Heart right ventricle (tissue), 16 donors: ENCODE measurements at regions not wholly inside any gene's neighbourhood (a gene's known extent, or its start where the extent isn't known, plus 50 kb on each side); places are given as distances from the start of the nearest gene placed in this dataset.
"Not testable (repeated sequence)": the region's sequence is repeated elsewhere in the genome, so short reads cannot be mapped to it uniquely, and the experiment has no call there.

Experiments
- ATAC-seq, 8 donors: fragments of 200-7000 bp; cut with Tn5 transposase; one replicate each; pipeline ENCODE4 v1.9.1; 2020; ENCODE audit warnings: mild to moderate bottlenecking in 8 of 8, moderate library complexity in 8 of 8, moderate number of reproducible peaks in 1 of 8
- DNase-seq, 2 donors: peaks; one replicate each; pipeline ENCODE4 v3.0.0-alpha.2; 2020
- H3K27ac ChIP-seq, 10 donors: fragments of 200-600 bp; sonication (generic) in 2 of 10; one replicate each; pipeline versions ENCODE4 v1.5.0 to v1.8.0; 2020 to 2022; ENCODE audit warnings: mild to moderate bottlenecking in 3 of 10
- H3K27me3 ChIP-seq, 7 donors: fragments of 200-600 bp; one replicate each; pipeline ENCODE4 v1.8.0; 2021 to 2022; ENCODE audit warnings: mild to moderate bottlenecking in 2 of 7
- H3K36me3 ChIP-seq, 9 donors: fragments of 200-600 bp; sonication (generic) in 1 of 9; one replicate each; pipeline versions ENCODE4 v1.5.0 to v1.8.0; 2020 to 2022; ENCODE audit warnings: mild to moderate bottlenecking in 2 of 9
- H3K4me1 ChIP-seq, 9 donors: fragments of 200-600 bp; sonication (generic) in 1 of 9; one replicate each; pipeline versions ENCODE4 v1.5.0 to v1.8.0; 2020 to 2022; ENCODE audit warnings: mild to moderate bottlenecking in 4 of 9
- H3K4me3 ChIP-seq, 10 donors: fragments of 200-600 bp; sonication (generic) in 2 of 10; one replicate each; pipeline versions ENCODE4 v1.5.0 to v1.8.0; 2020 to 2022; ENCODE audit warnings: mild to moderate bottlenecking in 7 of 10, moderate library complexity in 2 of 10
- H3K9me3 ChIP-seq, 11 donors: fragments of 200-600 bp in 10 of 11; sonication (generic) in 2 of 11; one replicate each; pipeline versions ENCODE4 v1.5.0 to v1.8.0; 2013 to 2022; ENCODE audit warnings: mild to moderate bottlenecking in 2 of 11, control low read depth in 1 of 11, moderate library complexity in 1 of 11
- WGBS, 2 donors: extraction: QIAGEN DNeasy Blood & Tissue Kit; methylation state at CpG; one replicate each; pipeline ENCODE4 v1.1.7; 2013; ENCODE audit warnings: inconsistent platforms in 1 of 2; 5-methylcytosine and 5-hydroxymethylcytosine counted together
- intact Hi-C, 10 donors: fragments of 100-400 bp; cut with DNase I; formaldehyde crosslinking; loops; one replicate each; pipeline versions ENCODE4 v1.11.1 to v1.14.2; 2022
- TF ChIP-seq, protein P1 (sequence below), 9 donors: fragments of 200-600 bp; sonication (generic) in 2 of 9; IDR thresholded peaks; one replicate each; pipeline versions ENCODE4 v1.5.0 to v1.8.0; 2021 to 2022; ENCODE audit warnings: antibody characterized with exemption in 9 of 9, mild to moderate bottlenecking in 5 of 9, moderate library complexity in 1 of 9
- donor health status: Arrhythmogenic right ventricular cardiomyopathy.
- donor health status: ischemic (EF 13 %, LVEDD 7.1; RV severe dilation, severe dysfunction).
- donor health status: healthy with polysubstance abuse.
- donor health status: DM: no; HTN: yes; CAD: no.
- donor health status: DM: no; HTN: no; CAD: no.
- donor health status: ischemic (EF 25% LVEDD 6.9; RV normal size, moderate dysfunction).
- donor health status: ischemic (EF 25% LVEDD 5.7; RV mildly dilated, moderate dysfunction).
- donor health status: healthy.
- donor health status: DM: yes; HTN: yes; CAD: no.
- donor health status: Ischemic cardiomyopathy.
- donor health status: ischemic (EF 35%, LVEDD 5.7; RV mildly dilated, moderate dysfunction).
- donor health status: nonischemic (EF 11% LVEDD 7.7; RV severe dilation, severe dysfunction).
- donor health status: DM: yes; HTN: yes; CAD: no.
- donor health status: PGD.
- donor health status: ischemic (EF 29% LVEDD 5.4; RV normal size, mild dysfunction).
- donor health status: nonischemic (EF 23%, LVEDD 6.1; RV moderate dilation, normal function).

DNA sequence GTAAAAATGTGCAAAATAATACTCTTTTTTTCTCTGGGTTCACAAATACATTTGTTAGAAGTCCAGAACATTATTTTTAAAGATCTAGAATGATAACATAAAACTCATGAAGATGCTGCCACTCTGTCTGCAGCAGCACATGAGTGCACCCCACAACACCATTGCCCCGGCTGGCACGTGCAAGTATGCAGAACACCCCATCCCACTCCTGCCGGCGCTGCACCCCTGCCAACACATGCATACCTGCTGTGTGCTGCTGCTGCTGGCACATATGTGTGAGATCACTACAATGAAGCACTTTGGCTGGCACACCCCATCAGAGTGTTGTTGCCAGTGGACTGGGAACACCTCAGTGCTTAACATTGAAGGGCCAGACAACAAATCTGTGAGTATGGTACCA is 129.1 kb downstream of the CCT8L2 start:
- H3K27me3 ChIP-seq, intact Hi-C loops, H3K27ac ChIP-seq, H3K4me3 ChIP-seq, DNase-seq, ATAC-seq, H3K36me3 ChIP-seq, H3K9me3 ChIP-seq, H3K4me1 ChIP-seq: not testable (repeated sequence)
- 80 to 83% methylated on average over 4 of the region's 4 CpGs for WGBS, 2 donors

DNA sequence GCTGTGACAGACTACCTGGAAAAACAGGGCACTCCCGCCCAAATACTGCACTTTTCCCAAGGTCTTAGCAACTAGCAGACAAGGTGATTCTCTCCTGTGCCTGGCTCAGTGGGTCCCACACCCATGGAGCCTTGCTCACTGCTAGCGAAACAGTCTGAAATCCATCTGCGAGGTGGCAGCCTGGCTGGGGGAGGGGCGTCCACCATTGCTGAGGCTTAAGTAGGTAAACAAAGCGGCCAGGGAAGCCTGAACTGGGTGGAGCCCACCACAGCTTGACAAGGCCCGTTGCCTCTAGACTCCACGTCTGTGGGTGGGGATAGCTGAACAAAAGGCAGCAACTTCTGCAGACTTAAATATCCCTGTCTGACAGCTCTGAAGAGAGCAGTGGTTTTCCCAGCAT is 145.2 kb downstream of the CCT8L2 start:
- H3K36me3 ChIP-seq, H3K27ac ChIP-seq, DNase-seq, H3K9me3 ChIP-seq, intact Hi-C loops, H3K4me1 ChIP-seq, H3K27me3 ChIP-seq, H3K4me3 ChIP-seq, ATAC-seq: not testable (repeated sequence)
- WGBS, 2 donors, result 45 to 49% methylated on average over 7 of the region's 7 CpGs

DNA sequence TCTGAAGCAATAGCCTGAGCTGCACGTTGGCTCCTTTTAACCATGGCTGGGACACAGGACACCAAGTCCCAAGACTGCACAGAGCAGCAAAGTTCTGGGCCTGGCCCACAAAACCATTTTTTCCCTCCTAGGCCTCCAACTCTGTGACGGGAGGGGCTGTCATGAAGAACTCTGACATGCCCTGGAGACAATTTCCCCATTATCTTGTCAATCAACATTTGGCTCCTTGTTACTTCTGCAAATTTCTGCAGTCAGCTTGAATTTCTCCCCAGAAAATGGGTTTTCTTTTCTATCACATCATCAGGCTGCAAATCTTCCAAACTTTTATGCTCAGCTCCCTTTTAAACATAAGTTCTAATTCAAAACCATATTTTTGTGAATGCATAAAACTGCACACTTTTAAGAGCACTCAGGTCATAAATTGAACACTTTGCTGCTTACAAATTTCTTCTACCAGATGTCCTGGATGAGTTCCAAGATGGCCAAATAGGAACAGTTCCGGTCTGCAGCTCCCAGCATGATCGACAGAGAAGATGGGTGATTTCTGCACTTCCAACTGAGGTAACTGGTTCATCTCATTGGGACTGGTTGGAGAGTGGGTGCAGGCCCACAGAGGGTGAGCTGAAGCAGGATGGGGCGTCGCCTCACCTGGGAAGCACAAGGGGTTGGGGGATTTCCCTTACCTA is 145.7 kb downstream of the CCT8L2 start:
- H3K27me3 ChIP-seq, result not testable (repeated sequence)
- WGBS, 2 donors, result 50 to 64% methylated on average over 6 of the region's 6 CpGs

DNA sequence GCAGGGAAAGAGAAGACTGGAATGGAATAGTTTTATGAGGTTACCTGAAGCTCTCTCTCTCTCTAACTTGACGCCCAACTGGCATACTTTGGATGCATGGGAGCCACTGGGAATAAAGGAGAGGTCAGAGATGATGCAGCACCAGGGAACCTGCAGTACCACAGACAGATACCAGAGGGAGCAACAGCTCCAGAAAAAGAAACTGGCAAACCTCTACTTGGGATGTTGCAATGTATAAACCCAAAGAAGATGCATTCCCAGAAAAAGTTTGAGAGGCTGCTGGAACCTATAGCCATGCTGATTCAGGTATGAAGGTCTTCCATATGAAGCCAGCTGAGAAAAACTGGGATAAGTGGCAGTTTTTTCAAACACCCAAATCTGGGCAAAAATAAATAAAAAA is 151.6 kb downstream of the CCT8L2 start:
- DNase-seq, H3K36me3 ChIP-seq, H3K9me3 ChIP-seq, H3K27me3 ChIP-seq, ATAC-seq, intact Hi-C loops, H3K27ac ChIP-seq, H3K4me3 ChIP-seq, H3K4me1 ChIP-seq: not testable (repeated sequence)
- TF ChIP-seq, protein P1, sequence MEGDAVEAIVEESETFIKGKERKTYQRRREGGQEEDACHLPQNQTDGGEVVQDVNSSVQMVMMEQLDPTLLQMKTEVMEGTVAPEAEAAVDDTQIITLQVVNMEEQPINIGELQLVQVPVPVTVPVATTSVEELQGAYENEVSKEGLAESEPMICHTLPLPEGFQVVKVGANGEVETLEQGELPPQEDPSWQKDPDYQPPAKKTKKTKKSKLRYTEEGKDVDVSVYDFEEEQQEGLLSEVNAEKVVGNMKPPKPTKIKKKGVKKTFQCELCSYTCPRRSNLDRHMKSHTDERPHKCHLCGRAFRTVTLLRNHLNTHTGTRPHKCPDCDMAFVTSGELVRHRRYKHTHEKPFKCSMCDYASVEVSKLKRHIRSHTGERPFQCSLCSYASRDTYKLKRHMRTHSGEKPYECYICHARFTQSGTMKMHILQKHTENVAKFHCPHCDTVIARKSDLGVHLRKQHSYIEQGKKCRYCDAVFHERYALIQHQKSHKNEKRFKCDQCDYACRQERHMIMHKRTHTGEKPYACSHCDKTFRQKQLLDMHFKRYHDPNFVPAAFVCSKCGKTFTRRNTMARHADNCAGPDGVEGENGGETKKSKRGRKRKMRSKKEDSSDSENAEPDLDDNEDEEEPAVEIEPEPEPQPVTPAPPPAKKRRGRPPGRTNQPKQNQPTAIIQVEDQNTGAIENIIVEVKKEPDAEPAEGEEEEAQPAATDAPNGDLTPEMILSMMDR (IDR thresholded peaks at IDR 0.05), result peak in 8 of 9 donors; percentile 17 to 52 (median 39)
- 11 to 15% methylated on average over 1 of the region's 1 CpG for WGBS, 2 donors

More for the DNA sequence above, 145.7 kb downstream of the CCT8L2 start:
- H3K27ac ChIP-seq, H3K4me1 ChIP-seq, DNase-seq, H3K36me3 ChIP-seq, H3K4me3 ChIP-seq, ATAC-seq, H3K9me3 ChIP-seq, intact Hi-C loops: not testable (repeated sequence)

DNA sequence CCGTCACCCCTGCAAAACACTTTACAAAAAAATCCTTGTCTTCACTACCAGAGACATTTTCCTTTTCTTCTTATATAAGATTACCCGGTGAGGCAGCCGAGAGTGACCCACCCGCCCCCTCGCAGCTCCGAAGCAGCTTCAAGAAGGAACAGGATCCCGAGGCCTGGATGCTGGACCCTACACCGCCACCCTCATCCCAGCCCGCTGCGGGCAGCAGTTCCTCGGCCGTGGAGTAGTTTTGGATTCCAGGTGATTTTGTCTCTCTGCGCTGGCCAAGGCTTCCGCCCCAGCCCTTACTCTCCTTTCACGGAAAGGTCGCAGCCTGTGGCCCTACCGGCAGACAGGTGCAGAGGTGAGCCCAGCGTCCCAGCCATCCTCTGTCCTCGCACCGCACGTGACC is 169.1 kb downstream of the CCT8L2 start:
- H3K4me3 ChIP-seq, H3K27me3 ChIP-seq, H3K9me3 ChIP-seq, H3K4me1 ChIP-seq, H3K36me3 ChIP-seq, intact Hi-C loops, DNase-seq, H3K27ac ChIP-seq, ATAC-seq: not testable (repeated sequence)
- 79 to 80% methylated on average over 21 of the region's 21 CpGs for WGBS, 2 donors

DNA sequence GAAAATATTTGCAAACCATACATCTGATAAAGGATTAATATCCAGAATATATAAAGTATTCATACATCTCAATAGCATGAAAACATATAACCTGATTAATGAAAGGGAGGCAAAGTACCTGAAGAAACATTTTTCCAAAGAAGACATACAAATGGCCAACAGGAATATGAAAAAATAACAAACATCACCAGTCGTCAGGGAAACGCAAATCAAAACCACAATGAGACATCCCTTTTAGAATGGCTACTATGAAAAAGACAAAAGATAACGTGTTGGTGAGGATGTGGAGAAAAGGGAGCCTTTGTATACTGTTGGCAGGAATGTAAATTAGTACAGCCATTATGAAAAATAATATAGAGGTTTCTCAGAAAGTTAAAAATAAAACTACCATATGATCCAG is 175.1 kb downstream of the CCT8L2 start:
- H3K9me3 ChIP-seq, ATAC-seq, H3K27me3 ChIP-seq, H3K4me3 ChIP-seq, H3K4me1 ChIP-seq, H3K36me3 ChIP-seq, intact Hi-C loops, H3K27ac ChIP-seq, DNase-seq: not testable (repeated sequence)
- WGBS, 2 donors, result 41 to 45% methylated on average over 3 of the region's 3 CpGs

DNA sequence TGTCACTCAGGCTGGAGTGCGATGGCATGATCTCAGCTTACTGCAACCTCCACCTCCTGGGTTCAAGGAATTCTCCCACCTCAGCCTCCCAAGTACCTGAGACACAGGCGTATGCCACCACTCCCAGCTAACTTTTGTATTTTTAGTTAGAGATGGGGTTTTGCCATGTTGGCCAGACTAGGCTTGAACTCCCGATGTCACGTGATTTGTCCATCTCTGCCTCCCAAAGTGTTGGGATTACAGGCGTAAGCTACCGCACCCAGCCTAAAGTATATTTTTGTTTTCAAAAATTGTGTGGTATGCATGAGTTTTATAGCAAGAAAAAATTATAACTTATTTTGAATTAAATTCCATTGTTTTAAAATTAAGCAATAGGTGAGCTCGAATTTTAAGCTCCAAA is 188.0 kb downstream of the CCT8L2 start:
- intact Hi-C loops, H3K27me3 ChIP-seq, ATAC-seq, H3K4me3 ChIP-seq, DNase-seq, H3K36me3 ChIP-seq, H3K27ac ChIP-seq, H3K4me1 ChIP-seq, H3K9me3 ChIP-seq: not testable (repeated sequence)
- WGBS, 2 donors, result 78% methylated on average over 6 to 7 of the region's 7 CpGs

DNA sequence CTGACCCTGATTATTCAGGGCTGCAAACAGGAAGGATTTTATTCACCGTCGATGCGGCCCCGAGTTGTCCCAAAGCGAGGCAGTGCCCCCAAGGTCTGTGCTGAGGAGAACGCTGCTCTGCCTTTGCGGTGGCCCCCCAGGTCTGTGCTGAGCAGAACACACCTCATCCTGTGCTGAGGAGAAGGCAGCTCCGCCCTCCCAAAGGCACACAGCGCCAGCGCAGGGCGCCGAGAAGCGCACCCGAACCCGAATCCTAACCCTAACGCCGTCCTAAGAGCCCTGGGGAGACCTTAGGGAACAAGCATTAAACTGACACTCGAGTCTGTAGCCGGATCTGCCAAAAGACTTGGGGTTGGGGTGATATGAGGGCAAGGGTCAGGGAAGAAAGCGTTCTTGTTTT is 188.9 kb downstream of the CCT8L2 start:
- intact Hi-C loops, H3K9me3 ChIP-seq, H3K27me3 ChIP-seq, DNase-seq, ATAC-seq, H3K4me3 ChIP-seq, H3K27ac ChIP-seq, H3K4me1 ChIP-seq, H3K36me3 ChIP-seq: not testable (repeated sequence)
- WGBS, 2 donors, result 59 to 72% methylated on average over 20 of the region's 20 CpGs

DNA sequence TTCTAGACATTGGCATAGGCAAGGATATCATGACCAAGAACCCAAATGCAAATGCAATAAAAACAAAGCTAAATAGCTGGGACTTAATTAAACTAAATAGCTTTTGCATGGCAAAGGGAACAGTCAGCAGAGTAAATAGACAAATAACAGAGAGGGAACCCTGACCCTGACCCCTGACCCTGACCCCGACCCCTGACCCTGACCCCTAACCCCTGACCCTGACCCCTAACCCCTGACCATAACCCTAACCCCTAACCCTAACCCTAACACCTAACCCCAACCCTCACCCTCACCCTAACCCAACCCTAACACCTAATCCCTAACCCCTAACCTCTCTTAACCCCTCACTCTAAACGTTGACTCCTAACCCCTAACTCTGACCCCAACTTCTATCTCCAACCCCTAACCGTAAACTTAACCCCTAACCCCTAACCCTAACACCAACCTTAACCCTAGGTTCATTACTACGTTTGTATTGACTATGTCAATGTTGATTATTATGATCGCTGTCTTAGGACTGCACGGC is 189.7 kb downstream of the CCT8L2 start:
- H3K36me3 ChIP-seq, ATAC-seq, H3K4me3 ChIP-seq, H3K4me1 ChIP-seq, DNase-seq, intact Hi-C loops, H3K27ac ChIP-seq, H3K27me3 ChIP-seq, H3K9me3 ChIP-seq: not testable (repeated sequence)
- 46 to 49% methylated on average over 6 of the region's 6 CpGs for WGBS, 2 donors

DNA sequence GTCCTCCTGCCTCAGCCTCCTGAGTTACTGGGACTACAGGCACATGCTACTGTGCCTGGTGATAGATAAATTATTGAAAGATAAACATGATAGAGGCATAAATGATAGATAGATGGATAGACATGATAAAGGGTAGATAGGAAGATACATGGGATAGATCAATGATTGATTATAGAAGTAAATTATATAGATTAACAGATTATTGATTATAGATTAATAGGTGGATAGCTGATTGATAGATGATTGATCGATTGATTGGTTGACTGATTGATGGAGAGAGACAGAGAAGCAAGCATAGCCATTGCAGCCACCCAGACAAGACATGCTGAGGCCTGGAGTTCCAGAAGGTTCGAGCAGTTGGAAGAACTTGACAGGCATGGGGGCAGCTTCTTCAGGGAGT is 199.1 kb downstream of the CCT8L2 start:
- ATAC-seq, result not testable (repeated sequence)

More for the DNA sequence above, 199.1 kb downstream of the CCT8L2 start:
- H3K36me3 ChIP-seq, intact Hi-C loops, DNase-seq, H3K27ac ChIP-seq, H3K4me1 ChIP-seq, H3K4me3 ChIP-seq, H3K9me3 ChIP-seq: not testable (repeated sequence)
- H3K27me3 ChIP-seq, result peaks cover 0 to 13% (median 2%) of the 10 kb centered on the region in 7 donors
- WGBS, 2 donors, result 64 to 73% methylated on average over 2 of the region's 2 CpGs
